HepG2 (cell line): ENCODE measurements at regions not wholly inside any gene's neighbourhood (a gene's known extent, or its start where the extent isn't known, plus 50 kb on each side); places are given as distances from the start of the nearest gene placed in this dataset.
"Not testable (repeated sequence)": the region's sequence is repeated elsewhere in the genome, so short reads cannot be mapped to it uniquely, and the experiment has no call there.

Source experiments
- ATAC-seq: fragments of 200-7000 bp; cut with Tn5 transposase; 3 replicates; pipeline ENCODE4 v1.9.1; 2020; ENCODE audit warnings: mild to moderate bottlenecking, moderate library complexity
- BruUV-seq: library from RNA; stranded (reverse); fragments of 400-500 nt; replicated peaks from 2 replicates; lab custom pipeline; 2021; lab: Mats Ljungman, UMichigan
- CTCF ChIA-PET: fragments of 300-600 bp; formaldehyde crosslinking; extraction: SDS; loops from one replicate; lab custom pipeline; 2021; ENCODE audit warnings: low total read pairs, inconsistent platforms, low intra/inter-chr PET ratio; lab: Yijun Ruan, JAX
- POLR2A ChIA-PET: fragments of 350-600 bp; sonication (Branson Sonifier 250); formaldehyde crosslinking; loops from one replicate; lab custom pipeline; 2020; ENCODE audit warnings: antibody characterized with exemption, inconsistent platforms; lab: Yijun Ruan, JAX
- DNase-seq: peaks from one replicate; pipeline ENCODE4 v3.0.0-alpha.2; 2015; ENCODE audit warnings: low spot score
- FAIRE-seq: peaks from 3 replicates; lab custom pipeline; 2011; peaks lifted over from hg19 to GRCh38; lab: Jason Lieb, UNC
- H2AFZ ChIP-seq: one replicate; pipeline ENCODE4 v1.6.1; 2011; ENCODE audit warnings: low read length, inconsistent platforms
- H3K27ac ChIP-seq: fragments of 300-600 bp; 3 replicates; pipeline ENCODE4 v1.8.0; 2011; ENCODE audit warnings: mixed run types, mild to moderate bottlenecking, mixed read lengths, low read length, inconsistent platforms; ENCODE audit not compliant: insufficient read depth; ENCODE audit errors: extremely low read length
- H3K27me3 ChIP-seq, 2 experiments: fragments of 200-600 bp in 1 of 2; 2 replicates in 1 of 2; 3 replicates in 1 of 2; pipeline versions ENCODE4 v1.6.0 to v1.8.0; 2011; ENCODE audit warnings: low read length in 2 of 2, mild to moderate bottlenecking in 2 of 2, moderate library complexity in 2 of 2, inconsistent platforms in 1 of 2; ENCODE audit not compliant: insufficient read depth in 2 of 2, control insufficient read depth in 1 of 2
- H3K36me3 ChIP-seq, 2 experiments: fragments of 200-600 bp in 1 of 2; replicated peaks in 1 of 2; 2 replicates in 1 of 2; 3 replicates in 1 of 2; pipeline versions ENCODE4 v1.5.1 to v1.8.0; 2011; ENCODE audit warnings: low read length in 2 of 2, inconsistent platforms in 1 of 2; ENCODE audit not compliant: insufficient read depth in 2 of 2, control insufficient read depth in 1 of 2
- H3K4me1 ChIP-seq: 2 replicates; pipeline ENCODE4 v1.5.1; 2012; ENCODE audit warnings: low read length, inconsistent platforms; ENCODE audit not compliant: insufficient read depth
- H3K4me2 ChIP-seq: 2 replicates; pipeline ENCODE4 v1.6.0; 2011; ENCODE audit warnings: low read depth, low read length, inconsistent platforms
- H3K4me3 ChIP-seq, 3 experiments: fragments of 200-600 bp in 1 of 3; sonication (generic), shearing (Covaris generic) in 1 of 3; replicated peaks in 1 of 3; 2 replicates each; pipeline ENCODE4 v1.5.1; 2011 to 2016; ENCODE audit warnings: low read length in 3 of 3, inconsistent platforms in 2 of 3, low read depth in 2 of 3, mild to moderate bottlenecking in 2 of 3, control low read depth in 1 of 3, mixed read lengths in 1 of 3; ENCODE audit not compliant: insufficient read depth in 1 of 3
- H3K79me2 ChIP-seq: one replicate; pipeline ENCODE4 v1.6.1; 2011; ENCODE audit warnings: low read length, inconsistent platforms; ENCODE audit not compliant: insufficient read depth
- H3K9ac ChIP-seq: 2 replicates; pipeline ENCODE4 v1.6.0; 2011; ENCODE audit warnings: mild to moderate bottlenecking, low read depth, low read length, inconsistent platforms; ENCODE audit not compliant: insufficient read depth
- H3K9me3 ChIP-seq: 2 replicates; pipeline ENCODE4 v1.5.1; 2012; ENCODE audit warnings: mild to moderate bottlenecking, low read length
- H4K20me1 ChIP-seq: 2 replicates; pipeline ENCODE4 v1.6.0; 2011; ENCODE audit warnings: inconsistent platforms, mild to moderate bottlenecking, low read length, moderate library complexity; ENCODE audit not compliant: insufficient read depth
- ELF3 ChIP-seq: IDR thresholded peaks from 2 replicates; pipeline ENCODE4 v1.6.1; 2016; ENCODE audit warnings: missing genetic modification reagents, missing compliant biosample characterization
- HNRNPLL ChIP-seq: fragments of 200-400 bp; formaldehyde crosslinking; IDR thresholded peaks from 2 replicates; pipeline ENCODE4 v1.6.1; 2017; ENCODE audit warnings: mild to moderate bottlenecking, low read depth, low read length; ENCODE audit not compliant: poor library complexity, severe bottlenecking
- MIXL1 ChIP-seq: IDR thresholded peaks from 2 replicates; pipeline ENCODE4 v1.6.1; 2016
- NFATC3 ChIP-seq: sonication (generic); formaldehyde crosslinking; IDR thresholded peaks from 2 replicates; pipeline ENCODE4 v1.5.1; 2020; ENCODE audit warnings: mild to moderate bottlenecking, missing genetic modification reagents
- POLR2G ChIP-seq: fragments of 200-400 bp; formaldehyde crosslinking; IDR thresholded peaks from 2 replicates; pipeline ENCODE4 v1.6.1; 2018; ENCODE audit warnings: mild to moderate bottlenecking, low read depth, low read length, moderate library complexity
- ZFP41 ChIP-seq: sonication (generic); formaldehyde crosslinking; IDR thresholded peaks from 2 replicates; pipeline ENCODE4 v1.4.0; 2020; ENCODE audit warnings: mild to moderate bottlenecking, missing genetic modification reagents, borderline replicate concordance
- WGBS: methylation state at CpG from one replicate; pipeline ENCODE4 v1.1.6; 2017; ENCODE audit warnings: low lambda C conversion rate; 5-methylcytosine and 5-hydroxymethylcytosine counted together
- in situ Hi-C: cut with HindIII; loops from 2 replicates; pipeline ENCODE4 v1.10.0; 2017; ENCODE audit warnings: low pct_unique_long_range_greater_than_20kb; ENCODE audit not compliant: extremely low pct_ligation_motif_present
- intact Hi-C: fragments of 100-400 bp; cut with micrococcal nuclease; formaldehyde crosslinking; loops from one replicate; pipeline ENCODE4 v1.10.0; 2022; ENCODE audit not compliant: unreplicated experiment
- TF ChIP-seq, protein P1 (sequence below): sonication (generic); formaldehyde crosslinking; IDR thresholded peaks from 2 replicates; pipeline ENCODE4 v1.5.0; 2020; ENCODE audit warnings: mild to moderate bottlenecking, missing genetic modification reagents

DNA sequence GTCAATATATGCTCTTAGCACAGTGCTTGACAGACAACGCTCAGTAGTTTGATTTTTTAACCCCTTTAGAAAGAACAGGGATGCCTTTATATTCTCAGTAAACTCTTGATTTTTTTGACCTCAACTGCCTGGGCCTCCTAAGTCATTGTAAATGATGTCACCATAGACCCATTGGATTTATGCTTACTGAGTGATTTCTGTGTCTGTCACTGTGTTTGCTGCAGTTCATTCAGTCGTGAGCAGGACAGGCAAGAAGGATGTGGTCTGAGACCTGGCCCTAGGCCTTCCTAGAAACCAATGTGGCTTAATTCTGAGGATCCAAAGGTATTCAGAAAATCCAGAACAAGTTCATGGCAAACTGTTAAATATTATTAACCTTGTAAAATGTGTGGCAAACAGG lies 868.1 kb downstream of the XPNPEP1 start:
- no peak for ATAC-seq
- no peaks in the 10 kb centered on the region for H3K36me3 ChIP-seq
- peaks cover 22% of the 10 kb centered on the region for H3K9me3 ChIP-seq
- no peaks in the 10 kb centered on the region for H3K27me3 ChIP-seq
- no TSS peak for BruUV-seq
- H3K79me2 ChIP-seq: no peaks in the 10 kb centered on the region
- POLR2A ChIA-PET: no interaction called here
- TF ChIP-seq NFATC3 (no peak), HNRNPLL (no peak), MIXL1 (CRISPR knock-in tag) (no peak), POLR2G (no peak), ELF3 (CRISPR knock-in tag) (no peak)
- TF ChIP-seq, protein P1, sequence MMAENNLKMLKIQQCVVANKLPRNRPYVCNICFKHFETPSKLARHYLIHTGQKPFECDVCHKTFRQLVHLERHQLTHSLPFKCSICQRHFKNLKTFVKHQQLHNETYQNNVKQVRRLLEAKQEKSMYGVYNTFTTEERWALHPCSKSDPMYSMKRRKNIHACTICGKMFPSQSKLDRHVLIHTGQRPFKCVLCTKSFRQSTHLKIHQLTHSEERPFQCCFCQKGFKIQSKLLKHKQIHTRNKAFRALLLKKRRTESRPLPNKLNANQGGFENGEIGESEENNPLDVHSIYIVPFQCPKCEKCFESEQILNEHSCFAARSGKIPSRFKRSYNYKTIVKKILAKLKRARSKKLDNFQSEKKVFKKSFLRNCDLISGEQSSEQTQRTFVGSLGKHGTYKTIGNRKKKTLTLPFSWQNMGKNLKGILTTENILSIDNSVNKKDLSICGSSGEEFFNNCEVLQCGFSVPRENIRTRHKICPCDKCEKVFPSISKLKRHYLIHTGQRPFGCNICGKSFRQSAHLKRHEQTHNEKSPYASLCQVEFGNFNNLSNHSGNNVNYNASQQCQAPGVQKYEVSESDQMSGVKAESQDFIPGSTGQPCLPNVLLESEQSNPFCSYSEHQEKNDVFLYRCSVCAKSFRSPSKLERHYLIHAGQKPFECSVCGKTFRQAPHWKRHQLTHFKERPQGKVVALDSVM (CRISPR knock-in tag): no peak
- TF ChIP-seq, all 625 proteins: peak for 0
- intact Hi-C loops: no loop called here
- Histone ChIP-seq H3K4me3 (no peak overlapping the region), H2AFZ (no peak overlapping the region), H3K4me1 (no peaks in the 10 kb centered on the region), H4K20me1 (no peaks in the 10 kb centered on the region), H3K27ac (no peak overlapping the region), H3K9ac (no peak overlapping the region), H3K4me2 (no peak overlapping the region)
- CTCF ChIA-PET: no interaction called here
- in situ Hi-C loops: no loop called here
- no peak for FAIRE-seq
- no peak for DNase-seq
- WGBS: 7% methylated on average over 2 of the region's 2 CpGs

DNA sequence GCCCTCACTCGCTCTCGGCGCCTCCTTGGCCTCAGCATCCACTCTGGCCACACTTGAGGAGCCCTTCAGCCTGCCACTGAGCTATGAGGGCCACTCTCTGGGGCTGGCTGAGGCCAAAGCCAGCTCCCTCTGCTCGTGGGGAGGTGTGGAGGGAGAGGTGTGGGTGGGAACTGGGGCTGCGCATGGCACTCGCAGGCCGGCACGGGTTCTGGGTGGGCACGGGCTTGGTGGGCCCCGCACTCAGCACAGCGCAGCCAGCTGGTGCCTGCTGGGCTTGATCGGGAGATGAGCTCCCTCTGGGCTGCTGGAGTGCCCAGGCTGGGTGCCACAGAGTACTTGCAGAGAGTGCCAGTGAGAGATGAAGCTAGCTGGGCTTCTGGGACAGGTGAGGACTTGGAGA lies 875.5 kb downstream of the XPNPEP1 start:
- Histone ChIP-seq H3K27ac (no peak overlapping the region), H3K4me2 (no peak overlapping the region), H3K9ac (no peak overlapping the region), H3K4me3 (no peak overlapping the region), H3K36me3 (no peaks in the 10 kb centered on the region), H3K9me3 (peaks cover 50% of the 10 kb centered on the region), H3K79me2 (no peaks in the 10 kb centered on the region), H3K27me3 (no peaks in the 10 kb centered on the region), H4K20me1 (no peaks in the 10 kb centered on the region), H2AFZ (no peak overlapping the region), H3K4me1 (no peaks in the 10 kb centered on the region)
- no peak for TF ChIP-seq ZFP41
- ChIA-PET POLR2A (no interaction called here), CTCF (no interaction called here)
- BruUV-seq: no TSS peak
- no peak for DNase-seq
- intact Hi-C loops (no loop called here), in situ Hi-C loops (no loop called here)
- ATAC-seq: no peak
- FAIRE-seq: no peak
- 28% methylated on average over 4 of the region's 12 CpGs for WGBS

DNA sequence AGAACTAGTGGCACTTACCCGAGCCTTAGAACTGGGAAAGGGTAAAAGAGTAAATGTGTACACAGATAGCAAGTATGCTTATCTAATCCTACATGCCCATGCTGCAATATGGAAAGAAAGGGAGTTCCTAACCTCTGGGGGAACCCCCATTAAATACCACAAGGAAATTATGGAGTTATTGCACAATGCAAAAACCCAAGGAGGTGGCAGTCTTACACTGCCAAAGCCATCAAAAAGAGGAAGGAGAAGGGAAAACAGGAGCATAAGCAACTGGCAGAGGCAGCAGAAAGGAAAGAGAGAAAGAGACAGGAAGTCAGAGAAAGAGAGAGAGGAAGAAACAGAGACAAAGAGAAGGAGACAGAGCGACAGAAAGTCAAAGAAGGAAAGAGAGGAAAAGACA lies 876.9 kb downstream of the XPNPEP1 start:
- in situ Hi-C loops, DNase-seq, H3K4me1 ChIP-seq, H3K36me3 ChIP-seq, H3K79me2 ChIP-seq, CTCF ChIA-PET, POLR2A ChIA-PET, H3K9ac ChIP-seq, ATAC-seq, H2AFZ ChIP-seq, intact Hi-C loops, BruUV-seq, H4K20me1 ChIP-seq, FAIRE-seq, H3K4me2 ChIP-seq, H3K27ac ChIP-seq, H3K27me3 ChIP-seq, H3K4me3 ChIP-seq: not testable (repeated sequence)
- peaks cover 48% of the 10 kb centered on the region for H3K9me3 ChIP-seq
- WGBS: 2% methylated on average over 2 of the region's 2 CpGs
